Stimulated activated naive CD4-positive, alpha-beta T cell (primary cell): ENCODE measurements at regions not wholly inside any gene's neighbourhood (a gene's known extent, or its start where the extent isn't known, plus 50 kb on each side); places are given as distances from the start of the nearest gene placed in this dataset.
"Not testable (repeated sequence)": the region's sequence is repeated elsewhere in the genome, so short reads cannot be mapped to it uniquely, and the experiment has no call there.

ENCODE experiments used
- DNase-seq, 6 experiments: peaks; one replicate each; lab custom pipeline; 2025; lab: John Stamatoyannopoulos, UW

DNA sequence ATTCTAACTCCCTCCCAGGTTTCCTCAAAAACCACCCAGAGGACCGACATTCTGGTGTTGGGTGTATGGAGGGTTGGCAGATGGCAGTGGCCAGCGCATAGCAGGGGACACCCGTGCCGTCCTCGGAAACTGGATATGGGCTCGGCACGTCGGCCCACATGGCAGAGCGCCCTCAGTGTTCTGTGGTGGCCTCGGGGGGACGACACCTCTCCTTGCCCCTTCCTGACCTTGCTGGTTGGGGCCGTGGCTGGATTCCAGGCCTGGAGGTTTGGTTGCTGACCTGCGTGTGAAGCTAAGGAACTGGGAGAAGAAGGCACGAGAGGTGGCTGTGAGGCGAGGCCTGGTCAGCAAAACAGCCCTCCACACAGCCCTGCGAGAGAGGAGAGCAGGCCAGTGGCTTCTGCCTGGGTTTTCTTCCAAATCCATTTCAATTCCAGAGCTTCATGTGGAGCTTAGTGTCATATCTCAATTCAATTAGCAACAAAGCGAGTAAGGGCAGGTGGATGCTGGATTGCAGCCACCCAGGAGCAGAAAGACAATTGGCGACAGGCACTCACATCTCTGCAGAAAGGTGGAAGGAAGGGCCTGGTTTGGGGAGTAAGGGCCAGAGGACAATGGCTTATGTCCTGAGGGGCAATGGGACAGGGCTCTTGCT, 478.4 kb downstream of the BRD1 start:
- DNase-seq, result no peak

DNA sequence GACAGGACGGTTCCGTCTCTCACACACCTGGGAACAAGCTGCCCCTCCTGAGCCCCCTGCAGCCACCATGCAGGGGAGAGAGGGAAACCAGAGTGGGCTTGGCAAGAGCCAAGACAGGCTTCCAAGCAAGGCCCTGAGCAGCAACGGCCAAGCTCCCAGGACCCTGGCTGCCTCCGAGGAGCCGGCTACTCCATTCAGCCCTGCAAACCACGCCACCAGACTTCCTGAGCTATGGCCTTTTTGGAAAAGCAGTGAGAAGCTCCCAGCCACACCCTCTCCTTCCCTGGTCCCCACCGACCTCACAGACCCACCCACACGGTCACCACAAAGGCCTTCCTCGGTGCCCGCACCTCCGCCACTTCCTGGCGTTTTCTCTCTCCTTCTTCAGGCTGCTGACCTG, 479.0 kb downstream of the BRD1 start:
- no peak for DNase-seq

DNA sequence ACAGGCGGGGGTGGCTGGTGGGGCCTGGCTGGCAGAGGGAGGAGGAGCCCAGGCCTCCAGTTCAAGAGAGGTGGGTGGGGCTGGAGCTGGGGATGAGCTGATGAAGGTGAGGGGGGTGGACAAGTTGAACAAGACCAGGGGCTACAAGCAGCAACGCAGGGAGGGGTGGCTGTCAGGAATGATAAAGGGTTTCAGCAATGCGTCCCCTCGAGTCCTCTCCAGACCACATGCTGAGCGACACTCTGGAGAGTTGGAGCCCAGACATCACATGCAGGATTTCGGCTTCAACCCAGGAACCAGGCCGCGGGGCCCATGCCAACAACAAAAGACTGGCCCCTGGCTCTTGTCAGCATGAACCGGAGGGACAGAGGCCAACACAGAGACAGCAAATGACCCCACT, 480.3 kb downstream of the BRD1 start:
- DNase-seq, result no peak

DNA sequence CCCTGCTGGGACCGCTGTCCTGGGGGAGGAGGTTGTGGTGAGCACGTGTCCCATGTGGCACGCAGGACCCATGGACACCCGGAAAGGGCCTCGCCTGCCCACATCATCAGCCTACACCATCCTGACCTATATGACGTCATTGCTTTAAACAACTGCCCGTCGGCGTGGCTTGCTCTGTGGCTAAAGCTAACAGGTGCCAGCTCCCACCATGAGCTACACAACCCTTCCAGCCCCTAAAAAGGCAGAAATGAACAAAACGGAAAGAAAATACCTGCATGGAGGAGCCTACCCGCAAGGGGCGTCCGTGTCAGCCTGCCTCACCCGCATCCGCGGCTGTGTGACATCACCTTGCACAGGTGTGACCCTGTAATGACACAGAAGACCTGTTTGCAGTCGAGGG, 481.8 kb downstream of the BRD1 start:
- no peak for DNase-seq

DNA sequence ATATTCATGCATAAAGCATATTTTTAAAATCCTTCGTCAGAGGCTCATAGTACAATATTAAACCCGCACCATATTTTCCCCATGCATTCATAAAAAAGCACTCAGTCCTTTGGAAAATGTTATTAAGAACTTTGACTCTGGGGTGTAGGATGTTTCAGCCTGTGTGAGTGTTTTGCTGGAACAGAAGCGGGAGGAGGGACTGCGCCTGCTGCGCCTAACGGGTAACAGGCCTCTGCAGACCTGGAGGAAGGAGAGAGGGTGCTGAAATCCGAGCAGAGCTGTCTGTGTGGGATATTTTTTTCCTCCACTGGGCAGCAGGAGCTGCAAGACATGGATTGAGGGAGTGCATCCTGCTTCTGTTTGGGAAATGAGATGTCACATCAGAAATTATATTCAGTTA, 483.0 kb downstream of the BRD1 start:
- DNase-seq, result no peak

DNA sequence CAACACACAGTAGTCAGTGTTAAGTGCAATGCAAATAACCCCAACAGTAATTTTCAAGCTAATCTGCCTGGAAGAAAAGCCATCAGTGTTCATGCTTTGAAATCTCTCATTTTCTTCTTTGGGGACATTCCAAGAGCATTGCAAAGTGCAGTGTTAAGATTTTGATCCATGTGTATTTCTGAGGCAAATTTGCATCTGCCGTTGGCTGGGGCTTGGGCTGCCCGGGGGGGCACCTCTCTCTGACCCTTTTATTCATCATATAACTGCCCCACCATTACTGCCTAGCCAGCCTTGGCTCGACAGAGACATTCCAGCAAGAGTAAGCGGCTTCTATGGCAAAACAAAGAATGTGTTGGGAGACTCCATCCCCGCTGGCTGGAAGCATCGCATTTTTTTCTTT, 483.5 kb downstream of the BRD1 start:
- DNase-seq, result no peak

DNA sequence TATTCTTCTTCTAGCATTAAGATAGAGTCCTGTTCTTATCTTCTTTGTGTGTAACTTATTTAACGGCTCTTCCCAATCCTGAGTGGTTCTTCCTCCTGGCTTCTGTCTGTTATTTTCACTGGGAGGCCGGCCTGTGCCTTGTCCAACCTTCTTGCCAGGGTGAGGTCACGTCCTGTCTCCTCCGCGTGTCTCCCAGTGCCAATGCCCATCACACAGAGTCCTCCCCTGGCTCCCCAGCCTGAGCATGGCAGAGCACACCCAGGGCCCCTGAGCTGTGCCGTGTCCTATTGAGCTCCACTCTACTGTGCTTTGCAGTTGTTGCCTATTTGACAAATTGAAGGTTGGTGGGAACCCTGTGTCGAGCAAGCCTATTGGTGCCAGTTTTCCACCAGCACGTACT, 487.3 kb downstream of the BRD1 start:
- no peak for DNase-seq

DNA sequence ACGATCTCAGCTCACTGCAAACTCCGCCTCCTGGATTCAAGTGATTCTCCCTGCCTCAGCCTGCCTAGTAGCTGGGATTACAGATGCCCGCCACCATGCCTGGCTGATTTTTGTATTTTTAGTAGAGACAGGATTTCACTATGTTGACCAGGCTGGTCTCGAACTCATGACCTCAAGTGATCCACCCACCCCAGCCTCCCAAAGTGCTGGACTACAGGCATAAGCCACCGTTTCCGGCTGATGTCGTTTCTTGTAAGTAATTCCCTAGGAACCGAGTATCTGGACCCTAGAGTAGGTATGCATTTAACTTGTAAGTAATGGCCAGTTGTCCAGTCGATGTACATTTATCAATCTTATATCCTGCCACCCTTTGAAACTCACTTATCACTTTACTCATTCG, 491.2 kb downstream of the BRD1 start:
- not testable (repeated sequence) for DNase-seq

DNA sequence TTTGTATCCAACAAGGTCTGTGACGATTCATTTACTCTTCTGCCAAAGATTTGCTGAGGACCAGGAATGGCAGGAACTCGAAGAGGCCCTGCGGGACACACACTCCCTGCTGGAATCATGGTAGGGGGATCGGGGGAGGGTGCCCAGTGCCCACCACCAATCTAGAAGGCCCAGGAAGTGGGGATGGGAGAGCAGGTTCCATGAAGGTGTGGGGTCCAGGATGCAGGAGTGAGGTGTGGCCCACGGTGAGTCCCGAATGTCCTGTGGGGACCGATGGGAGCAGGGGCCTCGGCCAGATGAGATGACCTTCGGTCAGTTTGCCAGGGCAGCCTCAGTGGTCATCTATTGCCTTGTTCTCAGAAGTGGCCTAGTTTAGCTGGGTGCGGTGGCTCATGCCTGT, 492.7 kb downstream of the BRD1 start:
- no peak for DNase-seq

DNA sequence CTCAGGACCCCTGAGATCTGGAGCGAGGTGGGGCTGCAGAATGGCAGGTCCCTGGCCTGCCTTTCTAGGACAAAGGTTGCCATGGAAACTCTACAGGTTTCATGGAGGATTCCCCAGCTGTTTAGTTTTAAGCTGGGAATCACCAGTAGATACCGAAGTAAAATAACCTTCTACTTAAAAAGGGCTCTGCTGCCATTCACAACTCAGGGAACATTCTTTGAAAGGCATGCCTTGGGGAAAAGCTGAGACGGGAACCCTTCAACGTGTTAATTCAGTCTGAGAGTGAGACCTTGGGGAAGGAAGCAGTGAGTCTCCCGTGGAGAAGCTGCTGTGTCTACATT, 493.3 kb downstream of the BRD1 start:
- DNase-seq, result no peak

DNA sequence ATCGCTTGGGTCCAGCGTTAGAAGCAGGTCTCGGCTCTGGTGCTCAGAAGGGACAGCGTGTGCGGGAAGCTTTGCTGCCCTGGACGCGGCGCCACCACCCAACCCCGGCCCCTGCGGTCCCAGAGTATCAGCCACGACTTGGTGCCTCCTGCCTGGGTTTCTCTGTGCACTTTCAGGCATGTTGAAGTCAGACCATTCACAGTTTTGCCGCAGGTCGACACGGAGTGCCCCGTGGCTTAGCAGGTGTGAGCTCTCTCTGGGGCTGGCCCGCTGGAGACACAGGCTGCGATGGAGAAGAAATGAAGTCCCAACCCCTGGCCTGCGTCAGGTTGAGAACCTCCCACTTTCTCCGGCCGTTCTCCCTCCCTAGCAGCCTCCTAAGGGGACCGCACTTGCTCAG, 494.5 kb downstream of the BRD1 start:
- DNase-seq, result no peak

DNA sequence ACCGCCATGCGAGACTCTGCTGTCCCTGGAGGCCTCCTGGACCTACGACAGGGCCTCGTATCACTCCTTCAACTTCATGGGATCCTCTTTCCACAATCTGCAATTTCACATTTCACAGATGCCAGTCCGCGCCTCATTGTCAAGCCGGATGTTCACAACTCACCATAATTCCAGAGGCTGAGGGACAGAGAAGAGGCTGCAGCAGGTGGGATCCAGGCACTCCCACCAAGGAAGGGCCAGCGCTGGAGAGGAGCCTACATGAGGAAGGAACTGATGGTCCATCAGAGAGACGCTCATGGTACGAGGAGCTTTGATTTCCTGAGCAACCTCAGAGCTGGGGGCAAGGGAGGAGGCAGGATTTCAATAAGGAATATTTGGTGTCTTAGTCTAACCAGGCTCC, 495.0 kb downstream of the BRD1 start:
- DNase-seq, result no peak

DNA sequence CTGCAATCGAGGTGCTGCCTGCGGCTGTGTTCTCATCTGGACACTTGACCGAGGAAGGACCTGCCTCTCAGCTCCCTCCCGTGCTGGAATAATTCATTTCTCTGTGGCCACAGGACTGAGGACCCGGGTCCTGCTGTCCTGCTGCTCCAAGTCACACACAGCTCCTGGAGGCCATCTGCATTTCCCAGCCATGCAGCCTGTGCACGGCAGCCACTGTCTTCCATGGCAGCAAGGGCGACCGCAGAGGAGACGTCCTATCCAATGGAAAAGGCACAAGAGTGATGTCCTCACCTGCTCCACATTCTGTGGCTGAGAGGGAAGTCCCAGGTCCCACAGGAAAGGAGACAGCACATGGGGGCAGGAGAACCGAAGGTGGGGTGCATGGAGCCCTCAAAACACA, 495.8 kb downstream of the BRD1 start:
- no peak for DNase-seq

DNA sequence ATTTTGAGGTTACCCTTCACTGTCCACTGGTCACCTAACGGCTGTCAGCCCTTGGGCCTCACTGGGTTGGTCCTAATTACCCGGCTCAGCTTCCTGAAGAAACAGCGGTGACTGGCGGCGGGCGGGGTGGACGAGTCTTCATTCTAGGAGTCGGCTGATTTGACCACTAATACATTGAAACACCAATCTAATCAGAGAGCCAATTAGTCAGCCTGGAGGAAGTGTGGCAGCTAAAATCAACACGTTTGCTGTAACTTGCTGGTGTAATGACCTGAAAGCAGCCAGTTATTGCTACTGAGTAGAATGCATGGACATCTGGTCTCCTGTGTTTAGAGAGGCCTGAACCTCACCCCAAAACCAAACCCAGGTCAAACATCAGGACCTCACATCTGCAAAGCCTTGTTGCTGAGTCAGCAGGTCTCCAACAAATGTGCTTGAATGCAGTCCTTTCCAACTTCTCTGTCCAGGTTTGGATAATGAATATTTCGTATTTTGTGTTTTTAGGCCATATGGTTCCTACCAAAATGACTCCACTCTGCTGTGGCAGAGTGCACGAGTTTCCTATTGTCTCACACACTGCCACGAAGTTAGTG, 496.4 kb downstream of the BRD1 start:
- DNase-seq, result no peak

DNA sequence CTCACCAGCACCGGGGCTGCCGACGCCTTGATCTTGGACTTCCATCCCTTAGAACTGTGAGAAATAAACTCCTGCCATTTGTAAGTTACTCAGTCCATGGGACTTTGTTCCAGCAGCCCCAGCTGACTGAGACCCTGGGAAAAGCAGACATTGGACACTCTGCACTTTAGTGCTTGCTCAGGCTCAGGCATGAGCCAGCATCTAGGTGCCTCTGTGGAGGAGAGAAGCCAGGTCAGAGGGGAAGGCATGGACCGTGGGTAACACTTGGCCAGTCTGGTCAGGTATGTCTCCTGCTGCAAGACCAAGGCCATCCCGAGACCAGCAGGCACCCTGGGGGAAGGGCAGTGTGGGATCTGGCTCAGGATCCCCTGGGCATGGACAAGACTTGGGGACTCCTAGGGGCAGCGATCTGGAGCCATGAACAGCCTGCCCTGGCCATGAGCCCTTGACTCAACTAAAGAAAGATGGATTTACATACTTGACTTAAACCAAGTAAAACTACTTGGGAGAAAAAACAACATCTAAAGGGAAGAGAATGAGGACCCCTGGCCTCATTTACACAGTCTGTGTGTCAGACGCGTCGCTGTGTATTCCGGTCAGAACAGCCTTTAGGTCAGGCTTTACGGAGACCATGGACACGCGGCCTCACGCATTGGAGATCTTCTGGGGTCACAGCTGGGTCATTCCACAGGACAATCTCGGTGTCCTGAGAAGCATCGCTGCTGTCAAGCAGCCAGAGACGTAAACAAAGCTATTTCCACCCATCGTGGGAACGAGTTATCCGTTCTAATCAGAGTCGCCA, 497.1 kb downstream of the BRD1 start:
- DNase-seq, result no peak

DNA sequence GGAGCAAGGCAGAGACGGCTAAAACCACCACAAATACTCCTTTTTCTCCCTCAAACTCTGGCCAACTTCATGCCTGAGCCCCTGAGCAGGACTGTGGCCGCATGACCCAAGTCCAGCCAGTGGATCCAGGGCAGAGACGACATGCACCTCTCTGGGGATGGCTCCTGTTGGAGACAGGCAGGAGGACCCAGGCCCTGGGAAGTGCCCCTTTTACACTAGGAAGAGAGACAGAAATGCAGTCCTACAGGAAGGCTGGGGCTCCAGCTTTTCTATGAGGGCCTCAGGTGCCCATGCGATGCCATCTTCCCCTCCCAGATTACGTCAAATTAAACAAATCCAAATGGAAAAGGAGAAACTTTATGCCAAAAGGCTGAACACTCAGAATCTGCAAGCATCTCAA, 498.0 kb downstream of the BRD1 start:
- DNase-seq, result no peak

DNA sequence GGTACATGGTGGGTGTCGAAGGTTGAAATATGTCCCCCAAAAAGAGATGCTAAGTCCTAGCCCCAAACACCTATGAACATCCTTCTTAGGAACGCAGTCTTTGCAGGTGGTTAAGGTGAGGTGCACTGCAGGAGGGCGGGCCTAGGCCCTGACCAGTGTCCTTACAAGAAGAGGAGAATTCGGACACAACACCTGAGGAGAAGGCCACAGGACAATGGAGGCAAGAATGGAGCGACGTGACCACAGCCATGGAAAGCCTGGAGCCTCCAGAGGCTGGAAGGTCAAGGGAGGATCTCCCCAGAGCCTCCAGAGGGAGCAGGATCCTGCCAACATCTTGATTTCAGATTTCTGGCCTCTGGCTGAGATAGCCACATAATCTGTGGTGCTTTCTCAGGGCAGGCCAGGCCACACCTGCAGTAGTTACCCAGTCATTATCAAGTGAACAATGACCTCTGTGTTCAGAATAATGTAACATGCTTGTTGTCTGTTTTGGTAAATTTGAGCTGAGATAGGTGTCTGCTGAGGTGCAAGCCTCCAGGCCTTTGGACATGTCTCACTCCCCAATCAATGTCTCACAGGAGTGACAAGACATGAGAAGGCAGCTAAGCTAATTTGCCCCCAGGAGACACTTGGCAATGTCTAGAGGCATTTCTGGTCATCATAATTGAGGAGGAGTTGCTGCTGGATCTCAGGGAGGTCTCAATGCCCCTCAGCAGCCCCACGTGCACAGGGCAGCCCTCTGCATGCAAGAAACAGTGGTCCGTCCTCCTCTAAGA, 498.9 kb downstream of the BRD1 start:
- DNase-seq, result no peak

DNA sequence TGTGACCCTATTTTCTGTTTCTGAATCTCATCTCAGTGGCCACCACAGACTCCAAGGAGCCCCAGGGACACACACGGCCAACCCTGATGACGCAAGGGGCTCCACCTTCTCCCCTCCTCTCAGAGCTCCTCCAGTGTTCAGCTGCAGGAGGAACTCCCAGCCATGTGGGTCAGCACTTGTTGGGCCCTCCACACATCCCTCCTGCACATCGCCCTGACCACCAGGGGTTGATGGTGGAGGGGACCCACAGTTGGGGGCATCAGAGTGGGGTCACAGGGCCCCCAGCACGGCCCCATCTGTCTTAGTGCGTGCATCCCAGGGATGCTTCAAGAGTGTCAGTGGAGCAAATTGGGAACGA, 499.6 kb downstream of the BRD1 start:
- DNase-seq, result no peak

DNA sequence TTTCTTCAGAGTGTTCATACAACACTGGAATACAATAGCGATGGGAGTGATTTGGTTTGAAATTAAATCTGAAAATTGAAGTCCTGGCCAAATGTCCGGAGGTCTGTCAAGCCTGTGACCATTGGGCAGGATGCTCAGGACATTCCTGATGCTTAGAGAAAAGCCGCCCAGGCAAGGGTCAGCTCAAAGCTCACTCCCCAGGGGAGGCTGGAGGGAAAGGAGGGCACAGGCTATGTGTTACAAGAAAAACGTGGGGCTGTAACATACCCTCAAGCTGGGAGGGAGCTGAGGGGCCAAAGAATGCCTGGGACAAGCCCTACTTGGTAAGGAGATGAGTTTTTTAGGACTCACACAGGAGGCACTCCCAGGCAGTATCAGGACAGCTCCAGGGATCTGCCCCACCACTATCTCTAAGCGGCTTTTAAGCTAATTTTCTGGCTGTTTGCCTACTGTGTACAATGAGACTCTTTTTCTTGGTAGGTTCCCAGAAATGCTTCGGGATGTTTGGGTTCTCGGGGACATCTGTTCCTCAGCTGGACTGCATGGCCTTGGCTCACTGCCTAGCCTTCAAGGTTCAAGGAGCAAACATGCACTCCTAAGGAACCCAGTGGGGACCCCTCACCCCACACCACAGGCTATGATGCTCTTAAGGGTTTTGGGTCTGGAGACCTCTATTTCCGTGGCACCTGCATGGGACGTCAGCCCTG, 500.1 kb downstream of the BRD1 start:
- DNase-seq, result no peak

DNA sequence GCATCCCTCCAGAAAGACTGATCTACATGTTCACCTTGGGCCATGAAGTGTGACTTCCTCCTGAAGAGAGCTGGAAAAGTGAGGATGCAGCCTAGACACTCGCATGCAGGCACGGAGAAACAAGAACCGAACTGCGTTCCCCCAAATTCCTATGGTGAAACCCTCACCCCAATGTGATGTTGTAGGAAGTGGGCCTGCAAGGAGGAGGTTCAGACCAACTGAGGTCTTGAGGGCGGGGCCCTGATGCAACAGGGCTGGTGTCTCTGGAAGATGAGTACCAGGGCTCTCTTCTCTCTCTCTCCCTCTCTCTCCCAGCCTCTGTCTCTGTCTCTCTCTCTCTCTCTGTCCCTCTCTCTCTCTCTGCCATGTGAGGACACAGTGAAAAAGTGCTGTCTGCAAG, 501.1 kb downstream of the BRD1 start:
- no peak for DNase-seq

DNA sequence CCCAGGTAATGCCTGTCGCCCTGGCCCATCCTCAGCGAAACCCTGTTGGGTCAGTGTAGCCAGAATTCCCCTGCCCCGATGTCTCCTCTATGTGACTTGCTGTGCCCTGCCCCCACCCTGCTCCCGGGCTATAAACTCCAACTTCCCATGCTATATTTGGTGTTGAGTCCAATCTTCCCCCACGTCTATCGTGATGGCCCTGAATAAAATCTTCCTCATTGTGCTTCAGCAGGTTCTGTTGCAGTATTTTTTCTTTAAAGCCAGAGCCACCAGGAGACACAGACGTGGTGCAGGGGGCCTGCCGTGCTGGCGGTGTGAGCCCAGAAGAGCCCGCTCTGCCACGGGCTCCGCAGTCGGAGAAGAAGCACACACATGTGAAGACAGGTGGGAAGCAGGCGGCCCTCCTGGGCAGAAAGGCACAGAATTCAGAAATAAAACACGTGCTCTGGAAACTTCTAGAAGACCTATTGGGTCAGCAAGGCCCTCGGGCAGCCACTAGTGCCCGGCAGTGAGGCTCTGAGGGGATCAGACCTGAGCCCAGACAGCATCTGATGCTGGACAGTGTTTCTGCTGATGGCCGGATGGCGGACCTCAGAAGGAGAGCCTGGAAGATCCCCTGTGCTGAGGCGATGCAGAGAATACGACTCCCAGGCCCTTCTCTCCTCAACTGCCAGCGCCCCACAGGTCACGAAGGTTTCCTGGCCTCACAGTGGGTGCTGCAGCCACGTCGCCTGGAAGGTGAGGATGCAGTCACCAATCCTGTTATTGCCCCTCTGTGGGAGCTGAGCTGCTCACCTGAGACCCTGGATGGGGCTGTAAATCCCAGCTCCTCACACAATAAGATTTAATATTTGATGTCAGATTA, 501.9 kb downstream of the BRD1 start:
- no peak for DNase-seq
